HL-60 (cell line): ENCODE measurements at regions not wholly inside any gene's neighbourhood (a gene's known extent, or its start where the extent isn't known, plus 50 kb on each side); places are given as distances from the start of the nearest gene placed in this dataset.

Source experiments
- DNase-seq, 2 experiments: peaks; one replicate each; pipeline ENCODE4 v3.0.0-alpha.2; 2010 to 2020; ENCODE audit warnings: low read depth in 1 of 2, low spot score in 1 of 2
- H3K27ac ChIP-seq: fragments of 250-450 bp; sonication (Bioruptor Pico); replicated peaks from 2 replicates; pipeline ENCODE4 v1.5.1; 2020; ENCODE audit warnings: mild to moderate bottlenecking, moderate library complexity
- H3K27me3 ChIP-seq: fragments of 250-450 bp; sonication (Bioruptor Pico); 2 replicates; pipeline ENCODE4 v1.5.1; 2021; ENCODE audit warnings: mild to moderate bottlenecking, moderate library complexity; ENCODE audit not compliant: insufficient read depth, poor library complexity, severe bottlenecking
- H3K4me3 ChIP-seq: replicated peaks from 2 replicates; pipeline ENCODE4 v1.5.1; 2011; ENCODE audit warnings: mild to moderate bottlenecking, control low read depth, low read length; ENCODE audit not compliant: insufficient read depth
- GABPA ChIP-seq: IDR thresholded peaks from 2 replicates; pipeline ENCODE4 v1.6.1; 2012; ENCODE audit warnings: low read depth
- POLR2AphosphoS5 ChIP-seq: IDR thresholded peaks from 2 replicates; pipeline ENCODE4 v1.6.1; 2012; ENCODE audit warnings: low read depth
- SPI1 ChIP-seq: IDR thresholded peaks from 2 replicates; pipeline ENCODE4 v1.6.1; 2012; ENCODE audit warnings: low read depth, mild to moderate bottlenecking, borderline replicate concordance
- TF ChIP-seq, protein P1 (sequence below): IDR thresholded peaks from one replicate; pipeline ENCODE4 v1.5.1; 2011; ENCODE audit warnings: low read length, control low read depth, inconsistent platforms; ENCODE audit not compliant: insufficient read depth
- TF ChIP-seq, protein P2 (sequence below): IDR thresholded peaks from 2 replicates; pipeline ENCODE4 v1.6.1; 2012; ENCODE audit warnings: low read depth; ENCODE audit not compliant: insufficient replicate concordance

DNA sequence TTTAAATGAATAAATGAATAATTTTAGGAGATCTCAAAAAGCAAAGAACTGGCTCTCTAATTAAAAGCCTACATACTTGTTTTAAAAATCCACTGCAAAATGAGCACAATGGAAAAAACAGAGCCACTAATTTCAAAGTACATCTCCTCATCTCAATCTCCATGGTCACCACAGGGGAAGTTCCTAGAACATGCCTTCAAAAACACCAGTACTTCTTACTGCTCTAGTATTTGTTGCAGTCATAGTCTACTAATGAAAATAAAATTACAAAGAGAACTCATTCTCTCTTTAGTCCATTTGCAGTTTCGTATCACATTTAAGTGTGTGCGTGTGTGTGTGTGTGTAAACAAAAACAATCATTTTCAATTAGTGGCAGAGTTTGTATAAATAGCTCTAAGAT is 54.0 kb downstream of the PIK3C2A start:
- peak overlapping the region; percentile 45 for H3K27ac ChIP-seq
- H3K4me3 ChIP-seq: no peak overlapping the region
- TF ChIP-seq SPI1 (no peak), POLR2AphosphoS5 (no peak), GABPA (no peak)
- TF ChIP-seq, protein P1, sequence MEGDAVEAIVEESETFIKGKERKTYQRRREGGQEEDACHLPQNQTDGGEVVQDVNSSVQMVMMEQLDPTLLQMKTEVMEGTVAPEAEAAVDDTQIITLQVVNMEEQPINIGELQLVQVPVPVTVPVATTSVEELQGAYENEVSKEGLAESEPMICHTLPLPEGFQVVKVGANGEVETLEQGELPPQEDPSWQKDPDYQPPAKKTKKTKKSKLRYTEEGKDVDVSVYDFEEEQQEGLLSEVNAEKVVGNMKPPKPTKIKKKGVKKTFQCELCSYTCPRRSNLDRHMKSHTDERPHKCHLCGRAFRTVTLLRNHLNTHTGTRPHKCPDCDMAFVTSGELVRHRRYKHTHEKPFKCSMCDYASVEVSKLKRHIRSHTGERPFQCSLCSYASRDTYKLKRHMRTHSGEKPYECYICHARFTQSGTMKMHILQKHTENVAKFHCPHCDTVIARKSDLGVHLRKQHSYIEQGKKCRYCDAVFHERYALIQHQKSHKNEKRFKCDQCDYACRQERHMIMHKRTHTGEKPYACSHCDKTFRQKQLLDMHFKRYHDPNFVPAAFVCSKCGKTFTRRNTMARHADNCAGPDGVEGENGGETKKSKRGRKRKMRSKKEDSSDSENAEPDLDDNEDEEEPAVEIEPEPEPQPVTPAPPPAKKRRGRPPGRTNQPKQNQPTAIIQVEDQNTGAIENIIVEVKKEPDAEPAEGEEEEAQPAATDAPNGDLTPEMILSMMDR: no peak
- TF ChIP-seq, protein P2, sequence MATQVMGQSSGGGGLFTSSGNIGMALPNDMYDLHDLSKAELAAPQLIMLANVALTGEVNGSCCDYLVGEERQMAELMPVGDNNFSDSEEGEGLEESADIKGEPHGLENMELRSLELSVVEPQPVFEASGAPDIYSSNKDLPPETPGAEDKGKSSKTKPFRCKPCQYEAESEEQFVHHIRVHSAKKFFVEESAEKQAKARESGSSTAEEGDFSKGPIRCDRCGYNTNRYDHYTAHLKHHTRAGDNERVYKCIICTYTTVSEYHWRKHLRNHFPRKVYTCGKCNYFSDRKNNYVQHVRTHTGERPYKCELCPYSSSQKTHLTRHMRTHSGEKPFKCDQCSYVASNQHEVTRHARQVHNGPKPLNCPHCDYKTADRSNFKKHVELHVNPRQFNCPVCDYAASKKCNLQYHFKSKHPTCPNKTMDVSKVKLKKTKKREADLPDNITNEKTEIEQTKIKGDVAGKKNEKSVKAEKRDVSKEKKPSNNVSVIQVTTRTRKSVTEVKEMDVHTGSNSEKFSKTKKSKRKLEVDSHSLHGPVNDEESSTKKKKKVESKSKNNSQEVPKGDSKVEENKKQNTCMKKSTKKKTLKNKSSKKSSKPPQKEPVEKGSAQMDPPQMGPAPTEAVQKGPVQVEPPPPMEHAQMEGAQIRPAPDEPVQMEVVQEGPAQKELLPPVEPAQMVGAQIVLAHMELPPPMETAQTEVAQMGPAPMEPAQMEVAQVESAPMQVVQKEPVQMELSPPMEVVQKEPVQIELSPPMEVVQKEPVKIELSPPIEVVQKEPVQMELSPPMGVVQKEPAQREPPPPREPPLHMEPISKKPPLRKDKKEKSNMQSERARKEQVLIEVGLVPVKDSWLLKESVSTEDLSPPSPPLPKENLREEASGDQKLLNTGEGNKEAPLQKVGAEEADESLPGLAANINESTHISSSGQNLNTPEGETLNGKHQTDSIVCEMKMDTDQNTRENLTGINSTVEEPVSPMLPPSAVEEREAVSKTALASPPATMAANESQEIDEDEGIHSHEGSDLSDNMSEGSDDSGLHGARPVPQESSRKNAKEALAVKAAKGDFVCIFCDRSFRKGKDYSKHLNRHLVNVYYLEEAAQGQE: no peak
- DNase-seq: no peak
- no peaks in the 10 kb centered on the region for H3K27me3 ChIP-seq

DNA sequence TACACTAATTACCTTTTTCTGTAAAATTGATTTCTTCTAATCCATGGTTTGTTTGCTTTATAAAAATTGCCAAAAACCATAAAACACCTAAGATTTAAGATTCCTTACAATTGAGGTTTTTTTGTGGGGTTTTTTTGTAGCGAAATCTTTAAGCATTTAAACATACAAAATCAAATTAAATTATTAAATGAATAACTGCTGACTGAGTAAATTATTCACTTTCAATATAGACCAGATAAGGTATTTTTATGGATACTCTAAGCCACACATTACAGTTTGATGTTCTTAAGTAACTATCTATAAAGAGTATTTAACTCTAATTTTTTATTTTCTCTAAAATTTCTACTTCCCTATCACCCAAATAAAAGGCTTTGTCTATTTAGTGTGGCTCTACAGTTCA is 55.5 kb downstream of the PIK3C2A start:
- Histone ChIP-seq H3K27ac (no peak overlapping the region), H3K27me3 (no peaks in the 10 kb centered on the region), H3K4me3 (no peak overlapping the region)
- DNase-seq: no peak
- no peak for TF ChIP-seq SPI1
- no peak for TF ChIP-seq GABPA
- no peak for TF ChIP-seq POLR2AphosphoS5
- TF ChIP-seq, protein P1: no peak
- TF ChIP-seq, protein P2: no peak

DNA sequence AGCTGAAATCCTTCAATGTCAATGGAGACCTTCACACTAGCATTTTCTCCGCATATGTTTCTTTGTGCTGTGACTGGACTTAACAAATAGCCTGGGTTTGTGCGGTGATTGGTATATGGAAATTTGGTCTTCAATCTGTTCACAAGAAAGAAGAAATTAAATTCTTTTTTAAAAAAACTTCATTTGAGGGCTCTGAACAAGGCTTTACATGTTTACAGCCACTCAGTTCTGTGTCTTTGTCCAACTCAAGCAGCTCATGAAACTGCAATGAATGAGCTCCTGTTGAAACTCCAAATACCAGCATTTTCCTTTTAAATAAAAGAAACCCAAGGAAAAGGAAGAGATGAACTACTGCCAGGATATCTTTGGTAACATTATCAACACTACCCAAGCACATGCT is 57.3 kb downstream of the PIK3C2A start:
- Histone ChIP-seq H3K27ac (no peak overlapping the region), H3K27me3 (no peaks in the 10 kb centered on the region), H3K4me3 (no peak overlapping the region)
- no peak for DNase-seq
- no peak for TF ChIP-seq SPI1
- TF ChIP-seq, protein P2: no peak
- TF ChIP-seq, protein P1: no peak
- TF ChIP-seq GABPA: no peak
- no peak for TF ChIP-seq POLR2AphosphoS5
